ENCODE measurements at regions not wholly inside any gene's neighbourhood (a gene's known extent, or its start where the extent isn't known, plus 50 kb on each side); places are given as distances from the start of the nearest gene placed in this dataset.

DNA sequence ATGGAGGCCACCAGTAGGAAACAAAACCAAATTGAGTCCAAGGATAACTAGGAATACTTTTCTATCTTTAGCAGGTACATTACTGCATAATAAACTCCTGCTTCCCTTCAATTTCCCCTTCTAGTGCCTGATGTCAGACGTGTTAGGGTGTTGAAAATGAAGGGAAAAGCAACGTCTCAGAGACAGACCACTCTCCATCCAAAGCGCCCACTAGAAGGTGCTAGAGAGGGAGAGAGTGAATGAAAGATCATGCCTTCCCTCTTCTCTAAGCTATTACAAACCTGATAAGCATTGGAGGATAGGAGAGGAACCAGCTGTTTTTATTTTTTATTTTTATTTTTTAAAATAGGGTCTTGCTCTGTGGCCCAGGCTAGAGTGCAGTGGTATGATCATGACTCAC, 64.1 kb downstream of the ZNF641 start:
- Histone ChIP-seq H3K4me3 (replicated peaks in 1 of 4; ENCODE audit: control extremely low read depth in 1 of 4, insufficient read depth in 1 of 4, low read depth in 3 of 4, low read length in 4 of 4) (no peak overlapping the region), H3K9me3 (ENCODE audit: control insufficient read depth, insufficient read depth, low read depth, low read length) (no peaks in the 10 kb centered on the region), H3K9ac (ENCODE audit: insufficient read depth, low read length) (no peak overlapping the region), H3K79me2 (ENCODE audit: control insufficient read depth, insufficient read depth, low read length) (no peaks in the 10 kb centered on the region), H3K27ac (ENCODE audit: insufficient read depth, low read length) (no peak overlapping the region), H3K27me3 (ENCODE audit: control insufficient read depth, insufficient read depth, low read length) (no peaks in the 10 kb centered on the region), H3K4me1 (ENCODE audit: control insufficient read depth, extremely low read depth, insufficient read depth, low read length) (no peaks in the 10 kb centered on the region), H4K20me1 (ENCODE audit: control insufficient read depth, extremely low read depth, insufficient read depth, low read length) (no peaks in the 10 kb centered on the region), H2AFZ (ENCODE audit: low read length) (no peak overlapping the region), H3K4me2 (ENCODE audit: extremely low read depth, insufficient read depth, low read length) (no peak overlapping the region), H3K36me3 (ENCODE audit: control insufficient read depth, insufficient read depth, low read length) (no peaks in the 10 kb centered on the region)
- no peak for TF ChIP-seq EZH2 (IDR thresholded peaks at IDR 0.05; ENCODE audit: low read length, missing control alignments)
- TF ChIP-seq, protein P1, sequence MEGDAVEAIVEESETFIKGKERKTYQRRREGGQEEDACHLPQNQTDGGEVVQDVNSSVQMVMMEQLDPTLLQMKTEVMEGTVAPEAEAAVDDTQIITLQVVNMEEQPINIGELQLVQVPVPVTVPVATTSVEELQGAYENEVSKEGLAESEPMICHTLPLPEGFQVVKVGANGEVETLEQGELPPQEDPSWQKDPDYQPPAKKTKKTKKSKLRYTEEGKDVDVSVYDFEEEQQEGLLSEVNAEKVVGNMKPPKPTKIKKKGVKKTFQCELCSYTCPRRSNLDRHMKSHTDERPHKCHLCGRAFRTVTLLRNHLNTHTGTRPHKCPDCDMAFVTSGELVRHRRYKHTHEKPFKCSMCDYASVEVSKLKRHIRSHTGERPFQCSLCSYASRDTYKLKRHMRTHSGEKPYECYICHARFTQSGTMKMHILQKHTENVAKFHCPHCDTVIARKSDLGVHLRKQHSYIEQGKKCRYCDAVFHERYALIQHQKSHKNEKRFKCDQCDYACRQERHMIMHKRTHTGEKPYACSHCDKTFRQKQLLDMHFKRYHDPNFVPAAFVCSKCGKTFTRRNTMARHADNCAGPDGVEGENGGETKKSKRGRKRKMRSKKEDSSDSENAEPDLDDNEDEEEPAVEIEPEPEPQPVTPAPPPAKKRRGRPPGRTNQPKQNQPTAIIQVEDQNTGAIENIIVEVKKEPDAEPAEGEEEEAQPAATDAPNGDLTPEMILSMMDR (conservative IDR thresholded peaks at IDR 0.05 in 1 of 2, IDR thresholded peaks at IDR 0.05 in 1 of 2; ENCODE audit: low read depth in 1 of 2, low read length in 2 of 2), result peak; percentile 28 to 35
- DNase-seq (ENCODE audit: low read depth in 2 of 2), result no peak

DNA sequence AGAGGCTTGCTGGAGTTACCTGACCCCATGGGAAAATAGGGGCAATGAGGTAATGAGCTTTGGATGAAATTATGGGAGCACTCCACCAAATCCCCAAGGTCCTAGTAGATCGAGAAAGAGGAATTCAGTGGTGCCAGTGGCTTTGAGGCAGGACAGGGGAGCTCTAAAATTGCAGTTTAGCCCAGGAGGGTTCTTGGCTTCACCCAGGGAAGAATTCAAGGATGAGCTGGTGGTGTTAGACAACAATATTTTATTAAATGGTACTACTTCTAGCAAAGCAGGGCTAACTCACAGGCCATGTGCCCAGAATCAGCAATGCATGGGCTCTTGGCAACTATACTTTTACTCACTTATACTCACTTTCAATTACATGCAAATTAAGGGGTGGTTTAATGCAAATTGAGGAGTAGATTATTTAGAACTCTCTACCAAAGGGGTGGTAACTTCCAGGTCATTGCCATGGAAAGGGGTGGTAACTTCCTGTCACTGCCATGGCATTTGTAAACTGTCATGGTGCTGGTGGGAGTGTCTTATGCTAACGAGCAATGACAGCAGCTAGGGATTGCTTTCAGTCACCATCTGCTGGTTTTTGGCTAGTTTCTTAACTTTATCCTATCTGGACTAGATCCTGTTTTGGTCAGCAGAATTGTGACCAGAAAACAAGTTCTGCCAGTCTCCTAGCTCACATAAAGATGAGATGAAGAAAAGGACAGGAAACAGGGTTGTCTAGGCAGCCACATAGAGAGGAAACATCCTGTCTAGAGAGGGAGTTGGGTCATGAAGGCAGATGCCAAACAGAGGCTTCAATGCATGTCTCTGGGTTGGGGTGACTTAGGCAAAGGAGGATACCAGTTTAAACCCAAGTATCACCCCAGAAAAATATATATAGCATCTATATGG, 64.7 kb downstream of the ZNF641 start:
- TF ChIP-seq, protein P1 (conservative IDR thresholded peaks at IDR 0.05 in 1 of 2, IDR thresholded peaks at IDR 0.05 in 1 of 2; ENCODE audit: low read depth in 1 of 2, low read length in 2 of 2), result no peak
- no peak for TF ChIP-seq EZH2 (IDR thresholded peaks at IDR 0.05; ENCODE audit: low read length, missing control alignments)
- no peaks in the 10 kb centered on the region for H4K20me1 ChIP-seq (ENCODE audit: control insufficient read depth, extremely low read depth, insufficient read depth, low read length)
- H2AFZ ChIP-seq (ENCODE audit: low read length), result no peak overlapping the region
- no peak overlapping the region for H3K4me3 ChIP-seq (replicated peaks in 1 of 4; ENCODE audit: control extremely low read depth in 1 of 4, insufficient read depth in 1 of 4, low read depth in 3 of 4, low read length in 4 of 4)
- no peaks in the 10 kb centered on the region for H3K4me1 ChIP-seq (ENCODE audit: control insufficient read depth, extremely low read depth, insufficient read depth, low read length)
- H3K79me2 ChIP-seq (ENCODE audit: control insufficient read depth, insufficient read depth, low read length), result no peaks in the 10 kb centered on the region
- H3K9me3 ChIP-seq (ENCODE audit: control insufficient read depth, insufficient read depth, low read depth, low read length), result no peaks in the 10 kb centered on the region
- H3K27ac ChIP-seq (ENCODE audit: insufficient read depth, low read length), result no peak overlapping the region
- H3K4me2 ChIP-seq (ENCODE audit: extremely low read depth, insufficient read depth, low read length), result no peak overlapping the region
- no peak for DNase-seq (ENCODE audit: low read depth in 2 of 2)
- no peaks in the 10 kb centered on the region for H3K27me3 ChIP-seq (ENCODE audit: control insufficient read depth, insufficient read depth, low read length)
- no peak overlapping the region for H3K9ac ChIP-seq (ENCODE audit: insufficient read depth, low read length)
- no peaks in the 10 kb centered on the region for H3K36me3 ChIP-seq (ENCODE audit: control insufficient read depth, insufficient read depth, low read length)

DNA sequence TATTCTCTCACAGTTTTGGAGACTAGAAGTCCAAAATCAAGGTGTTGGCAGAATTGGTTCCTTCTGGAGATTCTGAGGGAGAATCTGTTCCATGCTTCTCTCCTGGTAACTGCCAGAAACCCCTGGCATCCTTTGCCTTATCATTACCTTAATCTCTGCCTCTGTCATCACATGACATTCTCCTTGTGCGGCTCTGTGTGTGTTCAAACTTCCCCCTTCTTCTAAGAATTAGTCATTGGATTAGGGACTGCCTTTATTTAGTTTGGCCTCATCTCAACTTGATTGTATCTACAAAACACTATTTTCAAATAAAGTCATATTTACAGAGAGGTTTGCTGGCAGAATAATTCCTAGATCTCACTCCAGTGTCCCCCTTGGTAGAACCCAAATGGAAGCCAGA, 68.9 kb downstream of the ZNF641 start:
- Histone ChIP-seq H3K9ac (ENCODE audit: insufficient read depth, low read length) (no peak overlapping the region), H4K20me1 (ENCODE audit: control insufficient read depth, extremely low read depth, insufficient read depth, low read length) (no peaks in the 10 kb centered on the region), H3K27me3 (ENCODE audit: control insufficient read depth, insufficient read depth, low read length) (peaks cover 2% of the 10 kb centered on the region), H3K4me1 (ENCODE audit: control insufficient read depth, extremely low read depth, insufficient read depth, low read length) (no peaks in the 10 kb centered on the region), H3K36me3 (ENCODE audit: control insufficient read depth, insufficient read depth, low read length) (no peaks in the 10 kb centered on the region), H3K4me3 (replicated peaks in 1 of 4; ENCODE audit: control extremely low read depth in 1 of 4, insufficient read depth in 1 of 4, low read depth in 3 of 4, low read length in 4 of 4) (no peak overlapping the region), H2AFZ (ENCODE audit: low read length) (no peak overlapping the region), H3K27ac (ENCODE audit: insufficient read depth, low read length) (no peak overlapping the region), H3K4me2 (ENCODE audit: extremely low read depth, insufficient read depth, low read length) (no peak overlapping the region), H3K9me3 (ENCODE audit: control insufficient read depth, insufficient read depth, low read depth, low read length) (no peaks in the 10 kb centered on the region), H3K79me2 (ENCODE audit: control insufficient read depth, insufficient read depth, low read length) (no peaks in the 10 kb centered on the region)
- no peak for TF ChIP-seq EZH2 (IDR thresholded peaks at IDR 0.05; ENCODE audit: low read length, missing control alignments)
- TF ChIP-seq, protein P1 (conservative IDR thresholded peaks at IDR 0.05 in 1 of 2, IDR thresholded peaks at IDR 0.05 in 1 of 2; ENCODE audit: low read depth in 1 of 2, low read length in 2 of 2), result no peak
- DNase-seq (ENCODE audit: low read depth in 2 of 2), result no peak
